ENCODE measurements at regions not wholly inside any gene's neighbourhood (a gene's known extent, or its start where the extent isn't known, plus 50 kb on each side); places are given as distances from the start of the nearest gene placed in this dataset.

DNA sequence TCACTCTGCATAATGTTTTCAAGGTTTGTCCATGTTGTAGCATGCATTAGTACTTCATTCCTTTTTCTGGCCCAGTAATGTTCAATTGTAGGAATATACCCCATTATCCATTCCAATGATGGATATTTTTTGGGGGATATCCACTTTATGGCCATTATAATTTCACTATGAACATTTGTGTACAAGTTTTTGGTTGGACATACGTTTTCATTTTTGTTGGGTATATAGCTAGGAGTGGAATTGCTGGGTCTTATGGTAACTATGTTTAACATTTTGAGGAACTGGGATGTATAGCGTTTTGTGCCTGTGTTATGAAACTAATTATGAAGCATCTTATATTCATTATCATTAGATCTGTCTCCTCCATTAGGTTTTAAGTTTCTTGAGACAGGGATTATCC lies 191.6 kb downstream of the TM9SF2 start:
- DNase-seq (ENCODE audit: extremely low spot score), result no peak
- ChIA-PET CTCF (no interaction called here), POLR2A (no interaction called here)
- TF ChIP-seq ARNT (IDR thresholded peaks at IDR 0.05) (no peak), CTBP1 (IDR thresholded peaks at IDR 0.05; ENCODE audit: borderline replicate concordance) (no peak), TARDBP (IDR thresholded peaks at IDR 0.05) (no peak), L3MBTL2 (conservative IDR thresholded peaks at IDR 0.05) (no peak), FOXM1 (IDR thresholded peaks at IDR 0.05; ENCODE audit: borderline replicate concordance) (no peak), ZNF384 (IDR thresholded peaks at IDR 0.05) (no peak), SUZ12 (IDR thresholded peaks at IDR 0.05) (no peak), BHLHE40 (IDR thresholded peaks at IDR 0.05; ENCODE audit: borderline replicate concordance) (no peak), SP1 (IDR thresholded peaks at IDR 0.05) (no peak), FOXK2 (IDR thresholded peaks at IDR 0.05) (no peak), FOXA1 (IDR thresholded peaks at IDR 0.05) (no peak), HDGF (IDR thresholded peaks at IDR 0.05; ENCODE audit: borderline replicate concordance) (no peak), ELF4 (IDR thresholded peaks at IDR 0.05) (no peak), LEF1 (IDR thresholded peaks at IDR 0.05; ENCODE audit: borderline replicate concordance) (no peak), NFRKB (IDR thresholded peaks at IDR 0.05) (no peak)
- TF ChIP-seq, protein P1, sequence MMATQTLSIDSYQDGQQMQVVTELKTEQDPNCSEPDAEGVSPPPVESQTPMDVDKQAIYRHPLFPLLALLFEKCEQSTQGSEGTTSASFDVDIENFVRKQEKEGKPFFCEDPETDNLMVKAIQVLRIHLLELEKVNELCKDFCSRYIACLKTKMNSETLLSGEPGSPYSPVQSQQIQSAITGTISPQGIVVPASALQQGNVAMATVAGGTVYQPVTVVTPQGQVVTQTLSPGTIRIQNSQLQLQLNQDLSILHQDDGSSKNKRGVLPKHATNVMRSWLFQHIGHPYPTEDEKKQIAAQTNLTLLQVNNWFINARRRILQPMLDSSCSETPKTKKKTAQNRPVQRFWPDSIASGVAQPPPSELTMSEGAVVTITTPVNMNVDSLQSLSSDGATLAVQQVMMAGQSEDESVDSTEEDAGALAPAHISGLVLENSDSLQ (IDR thresholded peaks at IDR 0.05), result no peak

DNA sequence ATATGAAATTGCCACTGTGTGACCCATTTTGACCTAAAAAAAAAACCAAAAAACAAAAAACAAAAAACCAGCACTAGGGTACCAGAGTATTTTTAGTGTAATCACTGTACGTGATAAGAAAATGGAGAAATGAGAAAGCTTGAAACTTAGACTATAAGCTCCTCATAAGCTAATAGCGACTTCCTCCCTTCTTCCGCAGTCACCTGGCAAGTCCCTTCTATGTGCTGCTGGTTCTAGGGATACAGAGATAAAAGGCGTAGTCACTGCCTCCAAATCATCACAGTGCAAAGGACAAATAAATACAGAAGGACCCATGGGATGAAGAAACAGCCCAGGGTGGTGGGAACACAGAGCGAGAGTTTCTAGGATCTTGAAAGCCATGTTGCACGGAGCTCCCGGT lies 190.3 kb downstream of the TM9SF2 start:
- ChIA-PET CTCF (no interaction called here), POLR2A (no interaction called here)
- TF ChIP-seq HDGF (IDR thresholded peaks at IDR 0.05; ENCODE audit: borderline replicate concordance) (no peak), FOXK2 (IDR thresholded peaks at IDR 0.05) (no peak), BHLHE40 (IDR thresholded peaks at IDR 0.05; ENCODE audit: borderline replicate concordance) (no peak), ARNT (IDR thresholded peaks at IDR 0.05) (no peak), TARDBP (IDR thresholded peaks at IDR 0.05) (no peak)
- DNase-seq (ENCODE audit: extremely low spot score), result no peak

DNA sequence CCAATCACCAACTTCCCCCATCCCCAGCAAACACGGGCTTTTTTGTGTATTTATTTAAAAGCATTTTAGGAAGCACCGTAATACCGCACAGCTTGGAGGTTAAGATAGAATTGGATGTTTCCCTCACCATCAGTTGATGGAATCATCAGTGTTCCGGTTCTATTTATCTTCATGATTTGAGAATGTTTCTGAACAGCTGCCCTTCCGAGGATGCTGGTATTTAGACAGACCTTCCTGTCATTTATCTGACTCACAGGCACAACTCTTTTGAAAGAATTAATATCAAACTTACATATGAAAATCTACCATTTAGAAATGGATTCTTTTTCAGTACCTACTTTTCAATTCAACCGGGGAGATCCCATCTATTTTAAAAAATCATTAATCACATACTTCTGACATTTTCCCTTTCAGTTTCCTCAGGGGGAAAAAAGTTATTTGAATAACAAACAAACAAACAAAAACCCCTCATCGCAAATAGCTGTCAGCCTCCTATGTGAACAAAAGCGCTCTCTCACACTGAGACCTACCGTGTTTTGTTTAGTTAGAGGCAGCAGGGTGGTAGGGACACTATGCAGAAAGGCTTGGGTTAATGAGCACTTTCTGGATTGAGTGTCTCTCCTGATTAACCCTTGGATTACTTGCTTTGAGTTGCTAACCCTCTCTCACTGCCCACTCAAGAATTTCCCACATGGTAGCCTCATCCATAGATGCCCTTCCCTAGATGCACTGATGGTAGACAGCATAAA lies 189.3 kb downstream of the TM9SF2 start:
- TF ChIP-seq CTBP1 (IDR thresholded peaks at IDR 0.05; ENCODE audit: borderline replicate concordance), result no peak
- TF ChIP-seq, protein P1 (IDR thresholded peaks at IDR 0.05), result peak; percentile 23; the same call in 1 of the 2 replicates

DNA sequence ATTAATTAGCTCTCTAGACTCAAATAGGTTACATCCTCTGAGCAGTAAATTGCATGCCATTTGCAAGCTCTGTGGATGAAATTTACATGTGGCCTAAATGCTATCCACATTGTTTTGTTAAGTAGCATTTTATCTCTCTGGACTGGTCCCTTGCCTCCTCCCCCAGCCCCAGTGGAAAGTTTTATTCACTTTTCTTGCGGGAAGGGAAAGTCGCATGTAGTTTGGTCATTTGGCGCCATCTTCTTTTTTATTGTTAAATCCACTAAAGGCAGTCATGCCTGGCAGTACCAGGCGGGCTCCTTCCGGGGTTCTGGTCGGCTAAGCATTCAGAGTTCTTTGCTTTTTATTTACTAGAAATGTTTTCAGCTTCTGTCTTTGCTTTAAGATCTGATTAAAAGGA lies 188.7 kb downstream of the TM9SF2 start:
- TF ChIP-seq FOXM1 (IDR thresholded peaks at IDR 0.05; ENCODE audit: borderline replicate concordance) (no peak), HDGF (IDR thresholded peaks at IDR 0.05; ENCODE audit: borderline replicate concordance) (no peak), LEF1 (IDR thresholded peaks at IDR 0.05; ENCODE audit: borderline replicate concordance) (no peak), ELF4 (IDR thresholded peaks at IDR 0.05) (no peak), FOXA1 (IDR thresholded peaks at IDR 0.05) (no peak), NFRKB (IDR thresholded peaks at IDR 0.05) (no peak), ZNF384 (IDR thresholded peaks at IDR 0.05) (no peak), SP1 (IDR thresholded peaks at IDR 0.05) (no peak), BHLHE40 (IDR thresholded peaks at IDR 0.05; ENCODE audit: borderline replicate concordance) (no peak), TARDBP (IDR thresholded peaks at IDR 0.05) (no peak), FOXK2 (IDR thresholded peaks at IDR 0.05) (no peak), L3MBTL2 (conservative IDR thresholded peaks at IDR 0.05) (no peak), ARNT (IDR thresholded peaks at IDR 0.05) (no peak), SUZ12 (IDR thresholded peaks at IDR 0.05) (no peak), CTBP1 (IDR thresholded peaks at IDR 0.05; ENCODE audit: borderline replicate concordance) (no peak)
- TF ChIP-seq, protein P1 (IDR thresholded peaks at IDR 0.05), result no peak
- DNase-seq (ENCODE audit: extremely low spot score), result no peak
- ChIA-PET POLR2A (no interaction called here), CTCF (no interaction called here)

More for the DNA sequence above, 189.3 kb downstream of the TM9SF2 start:
- ChIA-PET CTCF (no interaction called here), POLR2A (no interaction called here)
- no peak for DNase-seq (ENCODE audit: extremely low spot score)

DNA sequence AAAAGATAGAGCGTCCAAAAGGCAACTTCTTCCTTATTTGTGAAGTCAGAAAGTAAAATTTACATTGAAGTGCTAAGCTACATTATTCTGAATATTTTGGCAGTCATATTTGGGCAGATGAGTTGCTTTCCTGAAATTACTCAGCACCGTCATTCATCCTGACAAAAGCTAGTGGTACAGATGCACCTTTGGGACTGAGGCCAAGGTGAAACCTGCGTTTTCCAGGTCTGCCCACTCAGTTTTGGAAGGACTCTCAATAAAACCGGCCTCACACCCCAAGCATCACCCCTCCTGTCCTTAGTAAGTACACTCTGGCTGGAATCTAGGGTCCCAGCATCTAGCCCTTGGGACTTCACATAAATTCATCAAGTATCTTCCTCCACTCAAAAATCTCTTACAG lies 187.5 kb downstream of the TM9SF2 start:
- TF ChIP-seq BHLHE40 (IDR thresholded peaks at IDR 0.05; ENCODE audit: borderline replicate concordance) (no peak), ARNT (IDR thresholded peaks at IDR 0.05) (no peak), ZNF384 (IDR thresholded peaks at IDR 0.05) (no peak), LEF1 (IDR thresholded peaks at IDR 0.05; ENCODE audit: borderline replicate concordance) (no peak), CTBP1 (IDR thresholded peaks at IDR 0.05; ENCODE audit: borderline replicate concordance) (no peak), SP1 (IDR thresholded peaks at IDR 0.05) (no peak), HDGF (IDR thresholded peaks at IDR 0.05; ENCODE audit: borderline replicate concordance) (no peak), FOXK2 (IDR thresholded peaks at IDR 0.05) (no peak), TARDBP (IDR thresholded peaks at IDR 0.05) (no peak), SUZ12 (IDR thresholded peaks at IDR 0.05) (no peak), L3MBTL2 (conservative IDR thresholded peaks at IDR 0.05) (no peak), ELF4 (IDR thresholded peaks at IDR 0.05) (no peak), FOXA1 (IDR thresholded peaks at IDR 0.05) (no peak), NFRKB (IDR thresholded peaks at IDR 0.05) (no peak), FOXM1 (IDR thresholded peaks at IDR 0.05; ENCODE audit: borderline replicate concordance) (no peak)
- TF ChIP-seq, protein P1 (IDR thresholded peaks at IDR 0.05), result no peak
- ChIA-PET CTCF (no interaction called here), POLR2A (no interaction called here)
- DNase-seq (ENCODE audit: extremely low spot score), result no peak

Data from HEK293T (cell line).